Thyroid gland (tissue), 4 donors: ENCODE measurements at regions not wholly inside any gene's neighbourhood (a gene's known extent, or its start where the extent isn't known, plus 50 kb on each side); places are given as distances from the start of the nearest gene placed in this dataset.

ENCODE experiments used
- DNase-seq, 2 donors: peaks; one replicate each; pipeline ENCODE4 v3.0.0-alpha.2; 2019
- H3K27ac ChIP-seq, 3 donors: fragments of 200-600 bp; sonication (generic); 1 replicate in 2 of 3; 2 replicates in 1 of 3; pipeline ENCODE4 v1.5.1; 2016 to 2019; ENCODE audit warnings: mild to moderate bottlenecking in 1 of 3, moderate library complexity in 1 of 3
- H3K27me3 ChIP-seq: fragments of 200-600 bp; sonication (generic); one replicate; pipeline ENCODE4 v1.5.1; 2019
- H3K36me3 ChIP-seq, 2 donors: fragments of 200-600 bp; sonication (generic); one replicate each; pipeline ENCODE4 v1.5.1; 2016 to 2019
- H3K4me1 ChIP-seq, 2 donors: fragments of 200-600 bp; sonication (generic); one replicate each; pipeline ENCODE4 v1.5.1; 2017 to 2019
- H3K4me3 ChIP-seq, 3 donors: fragments of 200-600 bp; sonication (generic); replicated peaks in 1 of 3; 1 replicate in 2 of 3; 2 replicates in 1 of 3; pipeline ENCODE4 v1.5.1; 2016; ENCODE audit warnings: mild to moderate bottlenecking in 1 of 3
- H3K9me3 ChIP-seq: fragments of 200-600 bp; sonication (generic); one replicate; pipeline ENCODE4 v1.5.1; 2017
- POLR2A ChIP-seq, 2 donors: fragments of 450-650 bp; IDR thresholded peaks; one replicate each; pipeline ENCODE4 v1.6.1; 2017; ENCODE audit warnings: antibody characterized with exemption in 2 of 2, mild to moderate bottlenecking in 2 of 2, moderate library complexity in 1 of 2
- WGBS, 2 donors: methylation state at CpG; one replicate each; pipeline ENCODE4 v1.1.5; 2017; 5-methylcytosine and 5-hydroxymethylcytosine counted together
- intact Hi-C: fragments of 100-400 bp; cut with DNase I; formaldehyde crosslinking; loops from one replicate; pipeline ENCODE4 v1.15.1; 2023
- TF ChIP-seq, protein P1 (sequence below), 6 experiments: fragments of 200-600 bp in 3 of 6; fragments of 450-650 bp in 3 of 6; sonication (generic) in 3 of 6; IDR thresholded peaks; one replicate each; pipeline ENCODE4 v1.5.1; 2016 to 2019; ENCODE audit warnings: antibody characterized with exemption in 6 of 6, mild to moderate bottlenecking in 2 of 6, inconsistent platforms in 1 of 6, moderate library complexity in 1 of 6

DNA sequence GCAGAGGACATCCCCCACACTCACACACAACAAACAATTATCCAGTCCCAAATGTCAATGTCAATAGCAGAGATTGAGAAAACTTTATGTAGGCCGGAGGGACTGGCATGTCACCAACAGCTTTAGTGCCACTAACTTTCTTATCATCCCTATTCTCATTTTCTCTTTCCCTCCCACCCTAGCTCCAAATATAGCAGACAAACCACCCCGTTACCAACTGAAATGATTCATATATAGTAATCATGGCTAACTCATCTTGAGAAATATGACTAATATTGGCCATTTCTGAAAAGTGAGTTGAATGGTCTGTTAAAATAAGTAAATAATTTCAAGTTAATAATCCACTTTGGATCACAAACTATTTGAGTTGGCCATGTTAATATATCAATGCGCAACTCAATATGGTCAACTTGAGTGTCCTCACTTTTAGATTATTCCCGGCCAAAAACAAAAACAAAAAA is 242.1 kb upstream of the RND3 start:
- no peaks in the 10 kb centered on the region for H3K4me1 ChIP-seq
- no peak overlapping the region for H3K4me3 ChIP-seq
- no peaks in the 10 kb centered on the region for H3K27me3 ChIP-seq
- WGBS, 2 donors, result 90 to 95% methylated on average over 4 of the region's 4 CpGs
- H3K9me3 ChIP-seq, result no peaks in the 10 kb centered on the region
- no peak overlapping the region for H3K27ac ChIP-seq
- H3K36me3 ChIP-seq, result no peaks in the 10 kb centered on the region
- intact Hi-C loops, result no loop called here
- DNase-seq, result no peak
- TF ChIP-seq POLR2A (IDR thresholded peaks at IDR 0.05), result no peak
- TF ChIP-seq, protein P1, sequence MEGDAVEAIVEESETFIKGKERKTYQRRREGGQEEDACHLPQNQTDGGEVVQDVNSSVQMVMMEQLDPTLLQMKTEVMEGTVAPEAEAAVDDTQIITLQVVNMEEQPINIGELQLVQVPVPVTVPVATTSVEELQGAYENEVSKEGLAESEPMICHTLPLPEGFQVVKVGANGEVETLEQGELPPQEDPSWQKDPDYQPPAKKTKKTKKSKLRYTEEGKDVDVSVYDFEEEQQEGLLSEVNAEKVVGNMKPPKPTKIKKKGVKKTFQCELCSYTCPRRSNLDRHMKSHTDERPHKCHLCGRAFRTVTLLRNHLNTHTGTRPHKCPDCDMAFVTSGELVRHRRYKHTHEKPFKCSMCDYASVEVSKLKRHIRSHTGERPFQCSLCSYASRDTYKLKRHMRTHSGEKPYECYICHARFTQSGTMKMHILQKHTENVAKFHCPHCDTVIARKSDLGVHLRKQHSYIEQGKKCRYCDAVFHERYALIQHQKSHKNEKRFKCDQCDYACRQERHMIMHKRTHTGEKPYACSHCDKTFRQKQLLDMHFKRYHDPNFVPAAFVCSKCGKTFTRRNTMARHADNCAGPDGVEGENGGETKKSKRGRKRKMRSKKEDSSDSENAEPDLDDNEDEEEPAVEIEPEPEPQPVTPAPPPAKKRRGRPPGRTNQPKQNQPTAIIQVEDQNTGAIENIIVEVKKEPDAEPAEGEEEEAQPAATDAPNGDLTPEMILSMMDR (IDR thresholded peaks at IDR 0.05), result no peak

DNA sequence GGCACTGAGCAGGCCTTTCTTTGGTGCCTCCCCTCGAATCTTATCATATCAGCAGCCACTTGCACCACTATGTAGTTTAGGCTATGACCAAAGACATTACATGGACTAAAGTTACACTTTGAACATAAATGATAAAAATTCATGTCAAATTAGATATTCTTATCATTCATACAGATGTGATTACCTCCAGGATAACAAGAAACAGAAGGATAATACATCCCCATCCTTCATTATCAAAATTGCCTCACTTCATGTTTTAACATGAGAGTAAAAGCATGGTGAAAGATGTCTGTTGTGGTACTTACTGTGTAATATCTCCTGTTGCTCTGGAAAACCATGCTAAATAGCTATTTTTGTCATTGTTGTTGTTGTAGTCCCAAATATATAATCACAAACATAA is 230.8 kb upstream of the RND3 start:
- H3K4me3 ChIP-seq, result no peak overlapping the region
- H3K4me1 ChIP-seq, result no peaks in the 10 kb centered on the region
- intact Hi-C loops, result no loop called here
- TF ChIP-seq POLR2A (IDR thresholded peaks at IDR 0.05), result no peak
- TF ChIP-seq, protein P1 (IDR thresholded peaks at IDR 0.05), result no peak
- no peaks in the 10 kb centered on the region for H3K36me3 ChIP-seq
- WGBS, 2 donors, result 77 to 94% methylated on average over 1 of the region's 1 CpG
- no peak overlapping the region for H3K27ac ChIP-seq
- H3K27me3 ChIP-seq, result no peaks in the 10 kb centered on the region
- DNase-seq, result no peak
- no peaks in the 10 kb centered on the region for H3K9me3 ChIP-seq

DNA sequence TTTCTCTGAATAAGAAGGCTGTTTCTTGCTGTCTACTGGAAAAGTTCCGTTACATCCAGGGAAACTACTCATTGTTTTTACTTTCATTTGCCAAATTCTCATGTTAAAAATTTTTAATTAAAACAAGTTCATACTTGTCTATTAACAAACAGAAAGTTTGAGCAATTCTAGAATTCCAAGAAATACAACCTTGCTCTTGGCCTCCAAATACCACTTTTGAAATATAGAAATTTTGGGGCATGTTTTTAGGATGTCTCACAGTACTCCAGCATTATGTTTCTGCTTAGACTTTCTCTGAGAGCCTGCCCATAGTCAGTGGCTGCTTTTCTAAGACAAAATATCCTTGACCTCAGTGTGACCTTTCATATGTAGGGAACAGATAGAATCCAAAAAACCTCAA is 228.7 kb upstream of the RND3 start:
- Histone ChIP-seq H3K27me3 (no peaks in the 10 kb centered on the region), H3K27ac (no peak overlapping the region), H3K4me3 (no peak overlapping the region), H3K9me3 (no peaks in the 10 kb centered on the region), H3K36me3 (no peaks in the 10 kb centered on the region), H3K4me1 (no peaks in the 10 kb centered on the region)
- intact Hi-C loops, result no loop called here
- TF ChIP-seq, protein P1 (IDR thresholded peaks at IDR 0.05), result no peak
- no peak for TF ChIP-seq POLR2A (IDR thresholded peaks at IDR 0.05)
- DNase-seq, result no peak
- WGBS, 2 donors, result 81 to 98% methylated on average over 1 of the region's 1 CpG

DNA sequence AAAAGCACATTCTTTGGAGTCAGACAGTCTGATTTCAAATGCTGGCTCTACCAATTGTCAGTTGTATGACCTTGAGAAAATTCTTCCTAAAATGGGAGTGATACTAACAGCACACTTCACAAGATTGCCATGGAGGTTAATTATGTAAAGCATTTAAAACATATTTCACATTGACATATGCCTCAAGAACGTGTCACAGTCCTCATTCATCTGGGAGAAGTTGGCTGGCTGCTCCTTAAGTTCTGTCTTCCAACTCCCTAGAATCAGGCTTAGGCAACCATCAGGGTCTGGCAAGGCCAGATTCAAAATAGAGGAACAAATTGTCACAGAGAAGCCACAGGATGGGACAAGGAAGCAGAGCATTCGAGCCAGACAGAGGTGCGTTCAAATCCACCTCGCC is 228.0 kb upstream of the RND3 start:
- no peak overlapping the region for H3K27ac ChIP-seq
- TF ChIP-seq, protein P1 (IDR thresholded peaks at IDR 0.05), result no peak
- TF ChIP-seq POLR2A (IDR thresholded peaks at IDR 0.05), result no peak

DNA sequence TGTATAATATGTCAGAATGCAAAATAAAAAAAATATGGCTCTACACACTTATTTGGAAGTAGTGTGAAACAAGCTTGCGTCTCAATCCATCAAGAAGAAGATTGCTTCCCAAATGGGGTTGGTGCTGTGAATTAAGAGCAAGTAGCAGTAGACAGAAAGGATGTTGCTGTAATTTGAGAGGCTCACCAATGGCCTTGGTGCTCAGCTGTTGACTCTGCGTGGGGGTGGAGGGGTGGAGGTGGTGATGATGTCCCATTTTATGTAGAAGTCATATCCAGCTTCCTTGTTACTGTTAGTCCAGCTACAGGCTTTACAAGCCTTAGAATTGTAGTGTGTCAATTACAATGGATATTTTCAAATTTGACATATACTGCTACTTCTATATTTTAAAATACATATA is 223.4 kb upstream of the RND3 start:
- H3K4me1 ChIP-seq, result no peaks in the 10 kb centered on the region
- H3K27me3 ChIP-seq, result no peaks in the 10 kb centered on the region
- H3K27ac ChIP-seq, result no peak overlapping the region
- WGBS, 2 donors, result 73 to 77% methylated on average over 2 of the region's 2 CpGs
- H3K4me3 ChIP-seq, result no peak overlapping the region
- H3K9me3 ChIP-seq, result no peaks in the 10 kb centered on the region
- no peak for DNase-seq
- no peaks in the 10 kb centered on the region for H3K36me3 ChIP-seq
- intact Hi-C loops, result no loop called here
- TF ChIP-seq, protein P1 (IDR thresholded peaks at IDR 0.05), result no peak
- TF ChIP-seq POLR2A (IDR thresholded peaks at IDR 0.05), result no peak

More for the DNA sequence above, 228.0 kb upstream of the RND3 start:
- Histone ChIP-seq H3K4me1 (no peaks in the 10 kb centered on the region), H3K9me3 (no peaks in the 10 kb centered on the region), H3K27me3 (no peaks in the 10 kb centered on the region), H3K4me3 (no peak overlapping the region), H3K36me3 (no peaks in the 10 kb centered on the region)
- no peak for DNase-seq
- intact Hi-C loops, result no loop called here
- 85 to 93% methylated on average over 4 of the region's 4 CpGs for WGBS, 2 donors
